C4-2B (cell line): ENCODE measurements at regions not wholly inside any gene's neighbourhood (a gene's known extent, or its start where the extent isn't known, plus 50 kb on each side); places are given as distances from the start of the nearest gene placed in this dataset.

Experiments used
- H3K27ac ChIP-seq: fragments of 450-650 bp; 2 replicates; pipeline ENCODE4 v1.5.1; 2017
- CTCF ChIP-seq: fragments of 450-650 bp; conservative IDR thresholded peaks from 2 replicates; pipeline ENCODE4 v1.5.1; 2017; ENCODE audit warnings: mild to moderate bottlenecking
- ZFX ChIP-seq: fragments of 450-650 bp; IDR thresholded peaks from 2 replicates; pipeline ENCODE4 v1.6.1; 2017

GRCh38 chr15:27702581-27702980, 396.5 kb downstream of the OCA2 start:
- TF ChIP-seq CTCF = no peak
- no peak for TF ChIP-seq ZFX
- no peak overlapping the region for H3K27ac ChIP-seq

- TF ChIP-seq CTCF (no peak), ZFX (no peak)
- H3K27ac ChIP-seq = no peak overlapping the region
Observed at GRCh38 chr15:27701956-27702355, 397.2 kb downstream of the OCA2 start.

GRCh38 chr15:27701014-27701413, 398.1 kb downstream of the OCA2 start:
- TF ChIP-seq CTCF = no peak
- TF ChIP-seq ZFX = no peak
- no peak overlapping the region for H3K27ac ChIP-seq

- H3K27ac ChIP-seq = no peak overlapping the region
- no peak for TF ChIP-seq CTCF
- no peak for TF ChIP-seq ZFX
Observed at GRCh38 chr15:27699699-27700098, 399.4 kb downstream of the OCA2 start.

- TF ChIP-seq ZFX (no peak), CTCF (no peak)
- H3K27ac ChIP-seq = no peak overlapping the region
Observed at GRCh38 chr15:27696530-27696929, 402.6 kb downstream of the OCA2 start.

GRCh38 chr15:27695726-27696125, 403.4 kb downstream of the OCA2 start:
- no peak overlapping the region for H3K27ac ChIP-seq
- TF ChIP-seq CTCF = no peak
- TF ChIP-seq ZFX = no peak

- H3K27ac ChIP-seq = no peak overlapping the region
- TF ChIP-seq CTCF (no peak), ZFX (no peak)
Observed at GRCh38 chr15:27694506-27695087, 404.5 kb downstream of the OCA2 start.
